Astrocyte of the cerebellum (primary cell): ENCODE measurements at regions not wholly inside any gene's neighbourhood (a gene's known extent, or its start where the extent isn't known, plus 50 kb on each side); places are given as distances from the start of the nearest gene placed in this dataset.

Experiments
- DNase-seq: peaks from one replicate; pipeline ENCODE4 v3.0.0-alpha.2; 2011; ENCODE audit warnings: low read depth
- H3K4me3 ChIP-seq: 2 replicates; pipeline ENCODE4 v1.5.1; 2011; ENCODE audit warnings: mild to moderate bottlenecking, low read depth, low read length, moderate library complexity
- CTCF ChIP-seq: IDR thresholded peaks from 2 replicates; pipeline ENCODE4 v1.5.1; 2012; ENCODE audit warnings: low read length, low read depth, moderate library complexity, mild to moderate bottlenecking; ENCODE audit errors: missing control alignments
- in situ Hi-C: cut with HindIII; loops from 2 replicates; pipeline ENCODE4 v1.10.0; 2017; ENCODE audit warnings: low sequenced_read_pairs

- H3K4me3 ChIP-seq, result no peak overlapping the region
- in situ Hi-C loops, result no loop called here
- TF ChIP-seq CTCF, result no peak
- no peak for DNase-seq
These were observed 61.1 kb upstream of the IQSEC1 start for GRCh38 chr3:13134166-13134878.

GRCh38 chr3:13133471-13133981 is 60.3 kb upstream of the IQSEC1 start:
- in situ Hi-C loops, result no loop called here
- DNase-seq, result no peak
- no peak overlapping the region for H3K4me3 ChIP-seq
- TF ChIP-seq CTCF, result no peak

GRCh38 chr3:13132731-13133410 is 59.6 kb upstream of the IQSEC1 start:
- TF ChIP-seq CTCF, result no peak
- in situ Hi-C loops, result no loop called here

GRCh38 chr3:13132281-13132680 is 59.1 kb upstream of the IQSEC1 start:
- TF ChIP-seq CTCF, result no peak
- no peak for DNase-seq
- no peak overlapping the region for H3K4me3 ChIP-seq
- in situ Hi-C loops, result no loop called here

More at GRCh38 chr3:13132731-13133410, 59.6 kb upstream of the IQSEC1 start:
- H3K4me3 ChIP-seq, result no peak overlapping the region
- DNase-seq, result no peak

- TF ChIP-seq CTCF, result no peak
- H3K4me3 ChIP-seq, result no peak overlapping the region
- in situ Hi-C loops, result no loop called here
- no peak for DNase-seq
These were observed 57.4 kb upstream of the IQSEC1 start for GRCh38 chr3:13130464-13131193.
